ENCODE measurements at regions not wholly inside any gene's neighbourhood (a gene's known extent, or its start where the extent isn't known, plus 50 kb on each side); places are given as distances from the start of the nearest gene placed in this dataset.

- Histone ChIP-seq H3K27me3 (no peaks in the 10 kb centered on the region), H3K9me3 (no peaks in the 10 kb centered on the region), H3K4me1 (no peaks in the 10 kb centered on the region), H3K4me3 (no peak overlapping the region), H3K36me3 (no peaks in the 10 kb centered on the region), H3K27ac (no peak overlapping the region)
- TF ChIP-seq, protein P1, sequence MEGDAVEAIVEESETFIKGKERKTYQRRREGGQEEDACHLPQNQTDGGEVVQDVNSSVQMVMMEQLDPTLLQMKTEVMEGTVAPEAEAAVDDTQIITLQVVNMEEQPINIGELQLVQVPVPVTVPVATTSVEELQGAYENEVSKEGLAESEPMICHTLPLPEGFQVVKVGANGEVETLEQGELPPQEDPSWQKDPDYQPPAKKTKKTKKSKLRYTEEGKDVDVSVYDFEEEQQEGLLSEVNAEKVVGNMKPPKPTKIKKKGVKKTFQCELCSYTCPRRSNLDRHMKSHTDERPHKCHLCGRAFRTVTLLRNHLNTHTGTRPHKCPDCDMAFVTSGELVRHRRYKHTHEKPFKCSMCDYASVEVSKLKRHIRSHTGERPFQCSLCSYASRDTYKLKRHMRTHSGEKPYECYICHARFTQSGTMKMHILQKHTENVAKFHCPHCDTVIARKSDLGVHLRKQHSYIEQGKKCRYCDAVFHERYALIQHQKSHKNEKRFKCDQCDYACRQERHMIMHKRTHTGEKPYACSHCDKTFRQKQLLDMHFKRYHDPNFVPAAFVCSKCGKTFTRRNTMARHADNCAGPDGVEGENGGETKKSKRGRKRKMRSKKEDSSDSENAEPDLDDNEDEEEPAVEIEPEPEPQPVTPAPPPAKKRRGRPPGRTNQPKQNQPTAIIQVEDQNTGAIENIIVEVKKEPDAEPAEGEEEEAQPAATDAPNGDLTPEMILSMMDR (IDR thresholded peaks at IDR 0.05): no peak
- DNase-seq (ENCODE audit: low spot score in 2 of 2): no peak
- intact Hi-C loops (cut with DNase I): no loop called here
Observed at GRCh38 chr16:59552164-59552563, 818.0 kb upstream of the GOT2 start.

DNA sequence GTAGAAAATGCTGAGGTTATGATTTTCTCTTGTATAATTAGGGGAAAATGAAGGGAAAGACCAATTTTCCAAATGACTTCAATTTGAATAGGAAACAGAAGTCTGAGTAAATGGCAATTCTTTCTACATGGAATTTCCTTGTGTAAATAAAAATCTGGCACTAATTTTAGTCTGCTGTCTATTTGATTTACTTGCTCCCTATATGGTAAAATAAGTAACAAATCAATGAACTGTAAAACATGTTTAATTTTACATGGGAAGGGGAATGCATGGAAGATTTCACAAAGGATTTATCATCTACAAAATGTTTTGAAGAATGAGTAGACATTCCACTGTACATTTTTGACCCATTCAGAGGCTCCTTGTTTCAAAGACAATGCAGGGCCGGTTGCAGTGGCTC is 811.6 kb upstream of the GOT2 start:
- Histone ChIP-seq H3K4me1 (no peaks in the 10 kb centered on the region), H3K36me3 (no peaks in the 10 kb centered on the region), H3K4me3 (no peak overlapping the region), H3K27me3 (no peaks in the 10 kb centered on the region), H3K27ac (no peak overlapping the region), H3K9me3 (no peaks in the 10 kb centered on the region)
- DNase-seq (ENCODE audit: low spot score in 2 of 2): no peak
- TF ChIP-seq, protein P1 (IDR thresholded peaks at IDR 0.05): no peak
- intact Hi-C loops (cut with DNase I): no loop called here

DNA sequence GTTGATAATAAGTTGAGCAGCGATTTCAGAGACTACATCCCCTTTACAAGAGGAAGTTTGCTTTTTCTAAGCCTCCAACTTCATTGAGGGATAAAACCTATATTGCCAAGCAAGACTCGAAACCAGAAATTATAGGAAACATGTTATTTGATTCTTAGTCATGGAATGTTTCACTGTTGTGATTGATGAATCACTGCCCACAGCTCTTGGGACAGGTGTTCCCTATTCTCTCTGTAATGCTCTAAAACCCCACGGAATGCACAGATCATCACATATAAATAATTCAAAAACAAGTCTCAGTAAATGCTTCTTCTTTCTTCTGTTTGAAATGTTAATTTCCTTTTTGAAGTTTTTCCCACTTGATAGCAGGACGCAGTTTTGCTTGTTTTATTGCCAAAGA is 809.5 kb upstream of the GOT2 start:
- no peaks in the 10 kb centered on the region for H3K27me3 ChIP-seq
- H3K27ac ChIP-seq: no peak overlapping the region
- TF ChIP-seq, protein P1 (IDR thresholded peaks at IDR 0.05): no peak
- intact Hi-C loops (cut with DNase I): no loop called here
- H3K9me3 ChIP-seq: no peaks in the 10 kb centered on the region
- DNase-seq (ENCODE audit: low spot score in 2 of 2): no peak
- H3K4me1 ChIP-seq: no peaks in the 10 kb centered on the region
- no peaks in the 10 kb centered on the region for H3K36me3 ChIP-seq
- no peak overlapping the region for H3K4me3 ChIP-seq

GRCh38 chr16:59540621-59541020 is 806.5 kb upstream of the GOT2 start:
- no peak overlapping the region for H3K4me3 ChIP-seq
- no peak for DNase-seq (ENCODE audit: low spot score in 2 of 2)
- TF ChIP-seq, protein P1 (IDR thresholded peaks at IDR 0.05): no peak
- H3K9me3 ChIP-seq: no peaks in the 10 kb centered on the region
- H3K36me3 ChIP-seq: no peaks in the 10 kb centered on the region
- H3K27ac ChIP-seq: no peak overlapping the region
- no peaks in the 10 kb centered on the region for H3K27me3 ChIP-seq
- no peaks in the 10 kb centered on the region for H3K4me1 ChIP-seq
- intact Hi-C loops (cut with DNase I): no loop called here

DNA sequence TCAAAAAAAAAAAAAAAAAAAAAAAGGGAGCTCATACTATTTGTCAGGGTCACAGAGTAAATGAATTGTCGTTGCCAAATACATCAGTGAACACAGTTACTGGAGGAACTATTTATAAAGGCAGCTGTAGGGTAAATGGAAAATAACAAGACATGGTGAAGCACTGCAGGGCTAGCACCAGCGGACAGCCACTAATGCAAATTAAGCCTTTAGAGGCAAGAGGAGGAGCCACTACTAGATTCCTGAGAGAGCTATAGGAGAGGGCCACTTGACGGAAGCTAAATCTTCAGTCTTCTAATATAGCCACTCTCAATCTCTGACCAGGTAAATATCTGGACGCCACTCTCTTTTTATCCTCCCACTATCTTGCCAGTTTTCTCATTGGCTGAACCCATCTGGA is 801.2 kb upstream of the GOT2 start:
- H3K27me3 ChIP-seq: no peaks in the 10 kb centered on the region
- no peak overlapping the region for H3K4me3 ChIP-seq
- H3K36me3 ChIP-seq: no peaks in the 10 kb centered on the region
- H3K9me3 ChIP-seq: no peaks in the 10 kb centered on the region
- no peak overlapping the region for H3K27ac ChIP-seq
- TF ChIP-seq, protein P1 (IDR thresholded peaks at IDR 0.05): no peak
- intact Hi-C loops (cut with DNase I): no loop called here
- DNase-seq (ENCODE audit: low spot score in 2 of 2): no peak
- H3K4me1 ChIP-seq: no peaks in the 10 kb centered on the region
